ENCODE measurements at regions not wholly inside any gene's neighbourhood (a gene's known extent, or its start where the extent isn't known, plus 50 kb on each side); places are given as distances from the start of the nearest gene placed in this dataset.

DNA sequence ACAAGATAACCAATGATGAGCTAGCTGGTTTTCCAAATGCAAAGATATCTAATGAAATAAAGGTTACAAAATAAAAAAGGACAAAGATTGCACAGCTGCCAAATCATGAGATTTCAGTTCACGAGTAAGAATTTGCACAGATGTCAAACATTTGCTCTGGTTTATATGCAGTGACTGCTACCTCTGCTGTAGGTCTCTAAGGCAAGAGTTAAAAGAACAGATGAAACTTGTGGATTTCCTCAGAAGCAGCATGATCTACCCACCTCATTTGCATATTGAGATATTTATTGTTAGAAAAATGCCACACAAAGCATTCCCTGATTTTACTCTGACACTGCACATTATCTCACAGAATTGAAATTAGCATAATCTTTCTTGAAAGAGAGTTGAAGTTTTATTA is 763.2 kb upstream of the ZEB2 start:
- Mint-ChIP-seq H3K27me3 (ENCODE audit: low read depth) (no peaks in the 10 kb centered on the region), H3K4me1 (ENCODE audit: low read depth) (no peaks in the 10 kb centered on the region), H3K9me3 (no peaks in the 10 kb centered on the region), H3K36me3 (ENCODE audit: insufficient read depth) (no peaks in the 10 kb centered on the region), H3K4me3 (no peak overlapping the region)
- DNase-seq = no peak
- ATAC-seq = no peak

DNA sequence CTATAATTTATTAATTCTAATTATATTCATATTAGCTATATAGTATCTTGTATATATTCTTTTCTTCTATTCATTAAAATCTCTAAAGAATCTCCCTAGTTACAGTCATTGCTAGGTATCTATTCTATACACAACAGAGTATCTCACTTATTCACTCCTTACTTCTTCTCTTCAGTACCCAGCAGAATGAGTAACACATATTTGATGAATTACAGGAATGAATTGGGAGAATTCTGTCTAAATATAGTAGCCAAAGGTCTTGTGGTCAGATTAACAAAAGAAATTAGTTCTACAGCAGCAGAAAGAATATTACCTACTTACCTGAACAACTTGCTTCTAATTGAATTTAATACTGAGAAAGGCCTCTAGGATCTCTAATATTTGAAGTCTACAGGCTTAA is 758.0 kb upstream of the ZEB2 start:
- DNase-seq (no peak), ATAC-seq (no peak)
- Mint-ChIP-seq H3K9me3 (peaks cover 4% of the 10 kb centered on the region), H3K36me3 (ENCODE audit: insufficient read depth) (no peaks in the 10 kb centered on the region), H3K4me1 (ENCODE audit: low read depth) (no peaks in the 10 kb centered on the region), H3K4me3 (no peak overlapping the region), H3K27me3 (ENCODE audit: low read depth) (no peaks in the 10 kb centered on the region)

DNA sequence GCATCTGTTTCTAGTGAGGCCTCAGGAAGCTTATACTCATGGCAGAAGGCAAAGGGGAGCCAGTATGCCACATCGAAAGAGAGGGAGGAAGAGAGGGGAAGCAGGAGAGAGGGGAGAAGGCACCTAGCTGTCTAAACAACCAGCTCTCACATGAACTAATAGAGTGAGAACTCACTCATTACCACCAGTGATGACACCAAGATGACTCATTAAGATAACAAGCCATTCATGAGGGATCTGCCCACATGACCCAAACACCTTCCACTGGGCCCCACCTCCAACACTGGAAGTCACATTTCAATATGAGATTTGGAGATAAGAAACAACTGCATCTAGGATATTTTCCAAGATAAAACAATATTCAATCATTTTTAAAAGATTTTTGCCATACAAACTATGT is 753.9 kb upstream of the ZEB2 start:
- H3K4me1 Mint-ChIP-seq (ENCODE audit: low read depth) = no peaks in the 10 kb centered on the region
- H3K4me3 Mint-ChIP-seq = no peak overlapping the region
- peaks cover 11% of the 10 kb centered on the region for H3K9me3 Mint-ChIP-seq
- no peak for DNase-seq
- peak in 1 of 2 donors; percentile 43 for ATAC-seq
- H3K27me3 Mint-ChIP-seq (ENCODE audit: low read depth) = no peaks in the 10 kb centered on the region
- no peaks in the 10 kb centered on the region for H3K36me3 Mint-ChIP-seq (ENCODE audit: insufficient read depth)

DNA sequence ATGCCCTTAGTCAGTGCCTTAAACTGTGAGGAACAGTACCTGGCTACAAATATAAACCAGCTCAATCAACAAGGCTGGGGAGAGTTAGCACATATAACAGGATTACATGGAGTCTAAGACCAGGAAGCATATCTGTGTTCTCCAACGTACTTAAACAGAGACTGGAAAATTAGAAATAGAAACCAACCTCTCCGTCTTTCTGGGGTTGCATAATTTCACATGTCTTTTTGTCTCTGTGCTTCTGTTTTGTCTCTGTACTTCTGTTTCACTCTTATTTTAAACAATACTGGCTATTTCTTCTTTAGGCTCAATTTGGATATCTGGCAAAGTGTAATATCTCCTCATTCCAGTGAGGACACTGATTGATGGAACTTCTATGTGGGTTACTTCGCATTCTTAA is 749.0 kb upstream of the ZEB2 start:
- no peak overlapping the region for H3K4me3 Mint-ChIP-seq
- DNase-seq (no peak), ATAC-seq (no peak)
- H3K27me3 Mint-ChIP-seq (ENCODE audit: low read depth) = peaks cover 6% of the 10 kb centered on the region
- peaks cover 7% of the 10 kb centered on the region for H3K9me3 Mint-ChIP-seq
- no peaks in the 10 kb centered on the region for H3K36me3 Mint-ChIP-seq (ENCODE audit: insufficient read depth)
- H3K4me1 Mint-ChIP-seq (ENCODE audit: low read depth) = no peaks in the 10 kb centered on the region

DNA sequence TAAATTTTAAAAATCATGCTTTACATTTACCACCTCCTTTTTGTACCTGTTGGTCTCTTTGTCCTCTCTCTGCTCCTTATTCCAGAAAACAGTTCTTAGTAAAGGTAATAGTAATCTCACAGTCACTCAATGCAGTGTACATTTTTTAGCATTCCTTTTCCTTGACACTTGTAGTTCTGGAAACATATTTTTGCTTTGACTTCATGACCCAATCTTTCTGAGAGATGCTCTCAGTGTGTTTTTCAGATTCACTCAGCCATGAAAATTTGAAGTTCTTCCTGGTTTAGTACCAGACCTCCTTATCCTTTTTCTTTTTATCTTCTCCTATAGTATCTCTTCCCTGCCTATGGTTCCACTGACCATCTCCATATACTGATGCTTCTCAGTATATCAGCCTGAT is 747.5 kb upstream of the ZEB2 start:
- no peak overlapping the region for H3K4me3 Mint-ChIP-seq
- no peaks in the 10 kb centered on the region for H3K36me3 Mint-ChIP-seq (ENCODE audit: insufficient read depth)
- H3K9me3 Mint-ChIP-seq = peaks cover 2% of the 10 kb centered on the region
- ATAC-seq (no peak), DNase-seq (no peak)
- H3K27me3 Mint-ChIP-seq (ENCODE audit: low read depth) = peaks cover 6% of the 10 kb centered on the region
- no peaks in the 10 kb centered on the region for H3K4me1 Mint-ChIP-seq (ENCODE audit: low read depth)

DNA sequence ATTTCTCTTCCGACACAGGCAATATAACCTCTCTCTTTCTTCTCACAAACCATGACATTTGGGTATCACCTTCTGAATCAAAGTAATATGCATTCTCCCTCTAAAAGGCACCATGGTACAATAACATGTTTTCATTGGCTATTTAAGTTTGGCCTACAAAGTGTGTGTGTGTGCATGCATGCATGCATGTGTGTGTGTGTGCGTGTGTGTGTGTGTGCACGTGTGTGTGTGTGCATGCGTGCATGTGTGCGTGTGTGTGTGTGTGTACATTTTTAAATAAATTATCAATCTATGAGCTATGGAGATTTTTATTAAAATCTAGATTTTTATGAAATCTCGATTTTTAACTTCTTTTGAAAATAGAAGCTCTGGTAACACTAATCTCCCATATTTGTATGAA is 745.3 kb upstream of the ZEB2 start:
- H3K9me3 Mint-ChIP-seq = no peaks in the 10 kb centered on the region
- no peaks in the 10 kb centered on the region for H3K36me3 Mint-ChIP-seq (ENCODE audit: insufficient read depth)
- H3K4me1 Mint-ChIP-seq (ENCODE audit: low read depth) = no peaks in the 10 kb centered on the region
- no peak overlapping the region for H3K4me3 Mint-ChIP-seq
- DNase-seq (no peak), ATAC-seq (no peak)
- H3K27me3 Mint-ChIP-seq (ENCODE audit: low read depth) = peaks cover 6% of the 10 kb centered on the region

DNA sequence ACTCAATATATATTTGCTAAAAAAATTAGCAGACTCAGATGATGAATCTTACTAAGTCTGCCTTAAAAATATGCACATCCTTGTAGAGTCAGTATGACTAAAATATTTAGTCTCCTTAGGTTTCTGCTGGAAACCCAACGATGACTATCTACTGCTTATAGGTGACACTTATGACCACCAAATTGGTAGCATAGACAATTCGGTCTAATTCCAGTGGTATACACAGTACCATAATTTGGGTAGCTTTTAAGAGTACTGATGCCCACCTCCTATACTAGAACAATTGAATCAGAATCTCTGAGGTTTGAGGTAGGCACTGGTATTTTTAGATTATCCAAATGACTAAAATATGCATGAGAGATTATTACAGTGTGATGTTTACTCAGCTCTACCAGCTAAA is 740.8 kb upstream of the ZEB2 start:
- DNase-seq = no peak
- ATAC-seq = peak in 1 of 2 donors; percentile 36
- Mint-ChIP-seq H3K4me3 (no peak overlapping the region), H3K36me3 (ENCODE audit: insufficient read depth) (no peaks in the 10 kb centered on the region), H3K9me3 (peaks cover 9% of the 10 kb centered on the region), H3K4me1 (ENCODE audit: low read depth) (peaks cover 6% of the 10 kb centered on the region), H3K27me3 (ENCODE audit: low read depth) (peaks cover 10% of the 10 kb centered on the region)

DNA sequence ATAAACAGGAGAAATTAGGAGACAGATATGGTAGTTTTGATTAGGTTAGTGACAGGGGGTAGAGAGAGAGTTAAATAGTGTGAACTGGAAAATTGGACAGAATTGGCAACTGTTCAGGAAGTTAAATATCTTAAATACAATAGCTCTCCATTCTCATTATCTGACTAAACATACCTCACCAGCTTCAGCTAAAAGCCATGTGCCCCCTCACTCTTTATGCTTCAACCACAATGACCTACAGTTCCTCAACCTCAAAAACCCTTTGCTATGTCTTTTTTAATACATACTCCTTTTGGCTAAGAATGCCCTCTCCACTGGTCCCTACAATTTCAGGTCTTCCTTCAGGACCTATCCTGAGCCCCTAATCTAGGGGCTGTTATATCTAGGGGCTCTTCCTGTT is 740.2 kb upstream of the ZEB2 start:
- Mint-ChIP-seq H3K9me3 (peaks cover 9% of the 10 kb centered on the region), H3K4me3 (no peak overlapping the region), H3K27me3 (ENCODE audit: low read depth) (peaks cover 9% of the 10 kb centered on the region), H3K36me3 (ENCODE audit: insufficient read depth) (no peaks in the 10 kb centered on the region), H3K4me1 (ENCODE audit: low read depth) (peaks cover 6% of the 10 kb centered on the region)
- ATAC-seq (no peak), DNase-seq (no peak)

DNA sequence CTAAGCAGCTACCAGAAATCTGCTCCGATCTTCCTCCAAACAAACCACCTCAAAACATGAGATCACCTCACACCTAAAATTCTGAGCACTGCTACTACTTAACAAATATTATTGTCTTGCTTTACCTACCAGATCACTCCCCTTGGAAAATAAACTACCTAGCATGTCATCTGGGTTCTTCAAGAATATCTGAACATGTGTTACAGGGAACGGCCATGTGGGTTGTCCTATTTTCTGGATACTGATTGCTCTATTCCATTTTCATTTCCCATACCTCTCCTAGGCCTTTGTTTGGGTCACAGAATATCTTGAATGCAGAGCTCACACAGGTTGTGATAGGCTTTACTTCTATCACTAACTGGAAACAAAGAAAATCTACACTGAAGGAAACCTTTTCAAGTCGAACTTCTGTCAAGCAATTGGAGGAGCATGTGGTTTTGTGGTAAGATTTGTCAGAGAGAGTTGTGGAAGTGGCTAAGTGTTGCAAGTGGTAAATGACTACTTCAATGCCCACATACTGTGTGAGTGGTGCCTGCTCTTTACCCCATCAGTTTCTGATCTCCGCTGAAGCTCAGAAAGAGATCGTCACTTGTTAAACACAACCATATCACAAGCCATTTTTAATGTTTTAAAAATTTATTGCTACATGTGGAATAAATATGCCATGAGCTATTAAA is 739.1 kb upstream of the ZEB2 start:
- Mint-ChIP-seq H3K4me3 (no peak overlapping the region), H3K36me3 (ENCODE audit: insufficient read depth) (no peaks in the 10 kb centered on the region), H3K27me3 (ENCODE audit: low read depth) (peaks cover 5% of the 10 kb centered on the region), H3K4me1 (ENCODE audit: low read depth) (peaks cover 6% of the 10 kb centered on the region), H3K9me3 (peaks cover 9% of the 10 kb centered on the region)
- DNase-seq (no peak), ATAC-seq (peak; percentile 81 to 84)

DNA sequence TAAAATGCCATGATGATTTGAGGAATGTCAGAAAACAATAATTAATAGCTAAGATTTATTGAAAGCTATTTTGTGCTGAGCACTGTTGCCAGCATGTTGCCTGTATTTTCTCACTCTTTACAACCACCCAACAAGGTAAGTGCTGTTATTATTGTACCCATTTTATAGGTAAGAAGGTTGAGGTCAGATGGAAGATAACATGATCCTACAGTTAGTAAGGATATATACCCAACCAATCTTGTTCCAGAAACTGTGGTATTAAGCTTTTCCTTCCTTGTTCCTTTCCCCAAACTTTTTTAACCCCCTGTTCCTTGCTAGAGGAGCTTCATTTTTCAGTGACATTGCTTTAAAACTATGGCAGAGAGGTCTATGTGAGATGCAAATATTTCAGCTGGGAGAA is 738.0 kb upstream of the ZEB2 start:
- ATAC-seq (no peak), DNase-seq (no peak)
- H3K9me3 Mint-ChIP-seq = peaks cover 9% of the 10 kb centered on the region
- peaks cover 6% of the 10 kb centered on the region for H3K4me1 Mint-ChIP-seq (ENCODE audit: low read depth)
- no peaks in the 10 kb centered on the region for H3K36me3 Mint-ChIP-seq (ENCODE audit: insufficient read depth)
- peaks cover 5% of the 10 kb centered on the region for H3K27me3 Mint-ChIP-seq (ENCODE audit: low read depth)
- H3K4me3 Mint-ChIP-seq = no peak overlapping the region

DNA sequence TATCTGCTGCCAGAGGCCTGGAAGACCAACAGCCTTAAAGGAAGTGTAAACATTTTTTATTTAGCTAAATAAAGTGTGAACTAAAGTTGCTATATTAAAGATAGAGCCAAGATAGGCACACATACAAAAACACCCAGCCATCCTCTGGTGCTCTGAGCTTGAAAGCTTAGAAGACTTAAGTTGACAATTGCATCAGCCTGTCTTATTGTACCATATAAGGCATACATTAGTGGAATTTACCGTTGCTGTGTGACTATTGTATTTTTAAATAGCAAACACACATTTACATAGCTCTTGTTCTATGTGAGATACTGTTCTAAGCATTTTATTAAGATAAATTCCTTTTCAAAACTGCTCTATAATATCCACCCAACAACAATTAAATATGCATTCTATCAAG is 736.6 kb upstream of the ZEB2 start:
- Mint-ChIP-seq H3K36me3 (ENCODE audit: insufficient read depth) (no peaks in the 10 kb centered on the region), H3K9me3 (peaks cover 9% of the 10 kb centered on the region), H3K4me1 (ENCODE audit: low read depth) (peaks cover 6% of the 10 kb centered on the region), H3K4me3 (no peak overlapping the region), H3K27me3 (ENCODE audit: low read depth) (peaks cover 5% of the 10 kb centered on the region)
- ATAC-seq (no peak), DNase-seq (no peak)

DNA sequence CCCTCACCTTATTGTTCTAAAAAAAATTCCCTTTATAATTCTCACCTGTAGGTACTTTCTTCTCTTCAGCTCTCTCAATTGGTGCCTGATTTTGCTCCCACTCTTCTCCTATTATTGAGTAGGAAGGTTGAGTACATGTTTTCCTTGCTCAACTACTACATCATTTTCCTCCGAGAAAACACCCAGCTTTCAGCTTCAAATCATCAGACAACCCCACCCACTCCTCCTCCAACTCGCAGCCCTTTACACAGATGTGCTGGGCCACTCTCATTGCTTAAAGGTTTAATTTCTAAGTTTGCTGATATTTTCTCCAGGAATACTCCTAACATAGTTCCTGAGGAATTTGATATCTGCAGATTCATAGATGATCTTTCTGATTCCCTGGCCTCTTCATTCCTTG is 734.4 kb upstream of the ZEB2 start:
- H3K9me3 Mint-ChIP-seq = peaks cover 3% of the 10 kb centered on the region
- no peaks in the 10 kb centered on the region for H3K36me3 Mint-ChIP-seq (ENCODE audit: insufficient read depth)
- peaks cover 4% of the 10 kb centered on the region for H3K4me1 Mint-ChIP-seq (ENCODE audit: low read depth)
- ATAC-seq (no peak), DNase-seq (no peak)
- no peak overlapping the region for H3K4me3 Mint-ChIP-seq
- peaks cover 5% of the 10 kb centered on the region for H3K27me3 Mint-ChIP-seq (ENCODE audit: low read depth)

DNA sequence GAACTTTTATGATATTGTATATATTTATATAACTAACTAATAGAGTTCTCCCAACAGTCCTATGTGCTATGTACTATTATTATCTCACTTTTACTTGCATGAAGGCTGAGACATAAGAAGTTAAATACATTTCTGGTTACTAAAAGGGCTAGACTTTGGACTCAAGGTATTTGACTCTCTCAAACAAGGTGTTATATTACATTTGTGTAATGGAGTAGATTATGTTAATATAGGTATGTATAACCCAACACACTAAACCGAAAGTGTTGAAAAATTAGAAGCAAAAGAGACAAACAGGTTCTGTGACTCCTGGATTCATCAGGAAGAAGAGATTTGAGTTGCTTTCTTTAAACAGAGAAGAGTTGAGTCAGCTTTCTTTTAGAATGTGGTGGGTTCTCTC is 733.6 kb upstream of the ZEB2 start:
- Mint-ChIP-seq H3K9me3 (no peaks in the 10 kb centered on the region), H3K4me3 (no peak overlapping the region), H3K4me1 (ENCODE audit: low read depth) (no peaks in the 10 kb centered on the region), H3K36me3 (ENCODE audit: insufficient read depth) (no peaks in the 10 kb centered on the region), H3K27me3 (ENCODE audit: low read depth) (peaks cover 5% of the 10 kb centered on the region)
- no peak for ATAC-seq
- no peak for DNase-seq

DNA sequence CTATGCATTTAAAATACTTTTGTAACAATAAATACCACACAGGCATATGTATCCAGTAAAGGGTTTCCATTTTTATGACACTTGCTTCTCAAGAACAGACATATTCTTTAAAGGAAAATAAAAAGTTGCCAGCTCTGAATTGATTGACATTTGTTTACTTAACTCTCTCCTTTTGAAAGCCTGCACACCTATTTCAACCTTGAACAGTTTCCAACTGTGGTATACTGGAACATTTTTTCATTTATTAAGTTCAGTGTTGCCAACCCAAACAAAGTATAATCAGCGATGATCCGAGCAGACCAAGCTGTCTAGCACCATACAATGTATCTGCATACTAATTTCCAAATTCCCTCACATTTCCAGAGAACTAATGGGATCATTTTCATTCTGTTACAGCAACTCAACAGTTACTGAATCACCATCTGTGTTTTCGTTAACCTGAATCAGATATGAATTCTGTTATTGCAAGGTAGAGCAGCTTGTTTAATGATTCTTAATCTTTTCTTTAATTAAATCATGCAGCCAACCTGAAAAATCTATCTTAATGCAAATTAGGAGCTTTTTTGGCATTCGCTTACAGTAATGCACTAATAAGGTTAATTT is 725.5 kb upstream of the ZEB2 start:
- H3K36me3 Mint-ChIP-seq (ENCODE audit: insufficient read depth) = no peaks in the 10 kb centered on the region
- no peaks in the 10 kb centered on the region for H3K27me3 Mint-ChIP-seq (ENCODE audit: low read depth)
- no peaks in the 10 kb centered on the region for H3K9me3 Mint-ChIP-seq
- no peak overlapping the region for H3K4me3 Mint-ChIP-seq
- no peaks in the 10 kb centered on the region for H3K4me1 Mint-ChIP-seq (ENCODE audit: low read depth)
- ATAC-seq (no peak), DNase-seq (no peak)

DNA sequence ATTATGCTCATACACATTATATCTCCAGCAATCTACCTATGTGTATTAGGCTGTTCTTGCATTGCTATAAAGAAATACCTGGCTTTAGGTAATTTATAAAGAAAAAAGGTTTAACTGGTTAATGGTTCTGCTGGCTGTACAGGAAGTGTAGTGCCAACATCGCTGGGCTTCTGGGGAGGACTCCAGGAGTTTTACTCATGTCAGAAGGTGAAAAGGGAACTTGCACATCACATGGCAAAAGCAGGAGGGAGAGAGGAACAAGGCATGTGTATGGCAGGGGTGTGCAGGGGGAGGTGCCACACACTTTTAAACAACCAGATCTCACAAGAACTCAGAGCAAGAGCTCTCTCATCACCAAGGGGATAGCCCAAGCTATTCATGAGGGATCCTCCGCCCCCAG is 715.4 kb upstream of the ZEB2 start:
- no peaks in the 10 kb centered on the region for H3K4me1 Mint-ChIP-seq (ENCODE audit: low read depth)
- H3K9me3 Mint-ChIP-seq = no peaks in the 10 kb centered on the region
- DNase-seq (no peak), ATAC-seq (no peak)
- H3K27me3 Mint-ChIP-seq (ENCODE audit: low read depth) = no peaks in the 10 kb centered on the region
- no peaks in the 10 kb centered on the region for H3K36me3 Mint-ChIP-seq (ENCODE audit: insufficient read depth)
- no peak overlapping the region for H3K4me3 Mint-ChIP-seq
